H9 (cell line): ENCODE measurements at regions not wholly inside any gene's neighbourhood (a gene's known extent, or its start where the extent isn't known, plus 50 kb on each side); places are given as distances from the start of the nearest gene placed in this dataset.

Source experiments
- DNase-seq: peaks from one replicate; pipeline ENCODE4 v3.0.0-alpha.2; 2017
- H2AFZ ChIP-seq: one replicate; pipeline ENCODE4 v1.6.1; 2013; ENCODE audit warnings: mild to moderate bottlenecking, low read length, control low read depth, moderate library complexity
- H2AK5ac ChIP-seq: 2 replicates; pipeline ENCODE4 v1.6.1; 2013; ENCODE audit warnings: low read length, control low read depth, mixed read lengths; ENCODE audit not compliant: insufficient read length
- H2BK120ac ChIP-seq: one replicate; pipeline ENCODE4 v1.6.1; 2013; ENCODE audit warnings: low read depth, mild to moderate bottlenecking, low read length, control low read depth, inconsistent platforms; ENCODE audit not compliant: poor library complexity, severe bottlenecking
- H2BK12ac ChIP-seq: 2 replicates; pipeline ENCODE4 v1.6.1; 2013; ENCODE audit warnings: low read length, control low read depth, mixed read lengths, low read depth; ENCODE audit not compliant: insufficient read length
- H2BK15ac ChIP-seq: 2 replicates; pipeline ENCODE4 v1.6.1; 2013; ENCODE audit warnings: low read depth, low read length, control low read depth
- H2BK20ac ChIP-seq: one replicate; pipeline ENCODE4 v1.6.1; 2013; ENCODE audit warnings: low read depth, mild to moderate bottlenecking, low read length, control low read depth, inconsistent platforms; ENCODE audit not compliant: poor library complexity, severe bottlenecking
- H2BK5ac ChIP-seq: 2 replicates; pipeline ENCODE4 v1.6.1; 2013; ENCODE audit warnings: low read length, control low read depth, mixed read lengths; ENCODE audit not compliant: insufficient read length
- H3K14ac ChIP-seq: 2 replicates; pipeline ENCODE4 v1.6.1; 2013; ENCODE audit warnings: low read length, control low read depth; ENCODE audit not compliant: insufficient read depth
- H3K18ac ChIP-seq: 2 replicates; pipeline ENCODE4 v1.6.1; 2013; ENCODE audit warnings: low read depth, mild to moderate bottlenecking, mixed read lengths, low read length, control low read depth; ENCODE audit not compliant: insufficient read length
- H3K23ac ChIP-seq: 2 replicates; pipeline ENCODE4 v1.6.1; 2013; ENCODE audit warnings: low read length, control low read depth, mixed read lengths, low read depth; ENCODE audit not compliant: insufficient read length
- H3K23me2 ChIP-seq: 2 replicates; pipeline ENCODE4 v1.6.1; 2013; ENCODE audit warnings: low read depth, mild to moderate bottlenecking, mixed read lengths, low read length, control low read depth; ENCODE audit not compliant: insufficient read length, poor library complexity, severe bottlenecking
- H3K27ac ChIP-seq: 2 replicates; pipeline ENCODE4 v1.5.1; 2013; ENCODE audit warnings: low read length, control low read depth, mixed read lengths, low read depth; ENCODE audit not compliant: insufficient read length
- H3K27me3 ChIP-seq: 2 replicates; pipeline ENCODE4 v1.6.1; 2013; ENCODE audit warnings: low read length, control low read depth, inconsistent platforms; ENCODE audit not compliant: insufficient read depth
- H3K4ac ChIP-seq: 2 replicates; pipeline ENCODE4 v1.6.1; 2013; ENCODE audit warnings: low read depth, mild to moderate bottlenecking, control low read depth, inconsistent platforms, low read length, moderate library complexity
- H3K4me1 ChIP-seq: 2 replicates; pipeline ENCODE4 v1.6.1; 2013; ENCODE audit warnings: low read length, control low read depth, inconsistent platforms; ENCODE audit not compliant: insufficient read depth
- H3K4me2 ChIP-seq: 2 replicates; pipeline ENCODE4 v1.6.1; 2013; ENCODE audit warnings: low read length, control low read depth, mixed read lengths; ENCODE audit not compliant: insufficient read length, insufficient read depth
- H3K56ac ChIP-seq: 2 replicates; pipeline ENCODE4 v1.6.1; 2013; ENCODE audit warnings: low read depth, mild to moderate bottlenecking, mixed read lengths, low read length, control low read depth; ENCODE audit not compliant: insufficient read length
- H3K79me1 ChIP-seq: 2 replicates; pipeline ENCODE4 v1.6.1; 2013; ENCODE audit warnings: low read depth, mild to moderate bottlenecking, moderate library complexity, low read length, control low read depth, inconsistent platforms; ENCODE audit not compliant: insufficient read depth, poor library complexity, severe bottlenecking
- H3K79me2 ChIP-seq: 2 replicates; pipeline ENCODE4 v1.6.1; 2013; ENCODE audit warnings: low read length, control low read depth, inconsistent platforms; ENCODE audit not compliant: insufficient read depth
- H3K9ac ChIP-seq: 2 replicates; pipeline ENCODE4 v1.6.1; 2013; ENCODE audit warnings: low read length, control low read depth, mixed read lengths; ENCODE audit not compliant: insufficient read length; ENCODE audit errors: extremely low read depth
- H3K9me3 ChIP-seq: one replicate; pipeline ENCODE4 v1.6.1; 2013; ENCODE audit warnings: low read depth, low read length, inconsistent platforms; ENCODE audit not compliant: control insufficient read depth
- H3T11ph ChIP-seq: one replicate; pipeline ENCODE4 v1.6.1; 2013; ENCODE audit warnings: mild to moderate bottlenecking, low read length, control low read depth, inconsistent platforms
- H4K20me1 ChIP-seq: one replicate; pipeline ENCODE4 v1.6.1; 2013; ENCODE audit not compliant: control insufficient read depth, insufficient read length, insufficient read depth
- H4K5ac ChIP-seq: 2 replicates; pipeline ENCODE4 v1.6.1; 2013; ENCODE audit warnings: low read depth, mild to moderate bottlenecking, mixed read lengths, low read length, control low read depth; ENCODE audit not compliant: insufficient read length
- H4K8ac ChIP-seq: replicated peaks from 2 replicates; pipeline ENCODE4 v1.6.1; 2013; ENCODE audit warnings: low read length, control low read depth, mixed read lengths, low read depth; ENCODE audit not compliant: insufficient read length
- H4K91ac ChIP-seq: 2 replicates; pipeline ENCODE4 v1.6.1; 2013; ENCODE audit warnings: low read depth, mild to moderate bottlenecking, moderate library complexity, mixed read lengths, low read length, control low read depth; ENCODE audit not compliant: insufficient read length
- H3K27ac Mint-ChIP-seq, 3 experiments: 2 replicates in 2 of 3; 3 replicates in 1 of 3; pipeline ENCODE4 v1.8.0; 2020 to 2021; ENCODE audit warnings: mixed read lengths in 3 of 3, mild to moderate bottlenecking in 1 of 3, moderate library complexity in 1 of 3
- H3K27me3 Mint-ChIP-seq: 2 replicates; pipeline ENCODE4 v1.8.0; 2021; ENCODE audit warnings: low read depth, mild to moderate bottlenecking, moderate library complexity, mixed read lengths
- H3K36me3 Mint-ChIP-seq, 3 experiments: 2 replicates in 2 of 3; 3 replicates in 1 of 3; pipeline ENCODE4 v1.8.0; 2020 to 2021; ENCODE audit warnings: low read depth in 3 of 3, mixed read lengths in 3 of 3; ENCODE audit not compliant: insufficient read depth in 1 of 3
- H3K4me1 Mint-ChIP-seq, 2 experiments: 2 replicates each; pipeline ENCODE4 v1.8.0; 2020; ENCODE audit warnings: mixed read lengths in 2 of 2
- H3K4me3 Mint-ChIP-seq, 2 experiments: 2 replicates in 1 of 2; 3 replicates in 1 of 2; pipeline ENCODE4 v1.8.0; 2020 to 2021; ENCODE audit warnings: mild to moderate bottlenecking in 2 of 2, mixed read lengths in 2 of 2, moderate library complexity in 1 of 2
- H3K9me3 Mint-ChIP-seq, 2 experiments: 2 replicates in 1 of 2; 3 replicates in 1 of 2; pipeline ENCODE4 v1.8.0; 2020; ENCODE audit warnings: mild to moderate bottlenecking in 2 of 2, mixed read lengths in 2 of 2, moderate library complexity in 1 of 2
- CTCF ChIP-seq: fragments of 200-600 bp; sonication (generic); conservative IDR thresholded peaks from 3 replicates; pipeline ENCODE4 v1.8.0; 2021; ENCODE audit warnings: antibody characterized with exemption, mild to moderate bottlenecking
- WGBS: extraction: QIAGEN DNeasy Blood & Tissue Kit; methylation state at CpG from one replicate; pipeline ENCODE4 v1.1.7; 2013; ENCODE audit warnings: missing lambda C conversion rate, low lambda C conversion rate, mixed read lengths; ENCODE audit not compliant: insufficient read length; ENCODE audit errors: extremely low coverage; 5-methylcytosine and 5-hydroxymethylcytosine counted together

- Mint-ChIP-seq H3K4me3 (no peak overlapping the region), H3K27ac (no peak overlapping the region), H3K27me3 (no peaks in the 10 kb centered on the region), H3K36me3 (no peaks in the 10 kb centered on the region), H3K4me1 (peaks cover 8 to 9% of the 10 kb centered on the region in 2 experiments), H3K9me3 (no peaks in the 10 kb centered on the region)
- Histone ChIP-seq H3K9ac (no peak overlapping the region), H3K27ac (no peak overlapping the region), H3K9me3 (no peaks in the 10 kb centered on the region), H3K79me2 (no peaks in the 10 kb centered on the region), H2BK15ac (no peak overlapping the region), H2AK5ac (no peak overlapping the region), H3K4me1 (no peaks in the 10 kb centered on the region), H3T11ph (no peak overlapping the region), H2BK5ac (no peak overlapping the region), H3K23me2 (no peaks in the 10 kb centered on the region), H3K14ac (no peak overlapping the region), H3K23ac (no peak overlapping the region), H4K91ac (no peak overlapping the region), H4K5ac (no peak overlapping the region), H3K27me3 (no peaks in the 10 kb centered on the region), H3K4ac (no peak overlapping the region), H4K20me1 (no peaks in the 10 kb centered on the region), H2BK12ac (no peak overlapping the region), H3K79me1 (no peaks in the 10 kb centered on the region), H2AFZ (no peak overlapping the region), H4K8ac (no peak overlapping the region), H3K18ac (no peak overlapping the region), H2BK20ac (no peak overlapping the region), H3K4me2 (no peak overlapping the region), H3K56ac (no peak overlapping the region), H2BK120ac (no peak overlapping the region)
- DNase-seq, result no peak
- no CpG with 5 or more reads among the region's 2 CpGs for WGBS
- no peak for TF ChIP-seq CTCF
Measured at GRCh38 chr4:160836431-160836830, 1327.4 kb downstream of the FSTL5 start.
